Esophagus muscularis mucosa (tissue), 3 donors: ENCODE measurements at regions not wholly inside any gene's neighbourhood (a gene's known extent, or its start where the extent isn't known, plus 50 kb on each side); places are given as distances from the start of the nearest gene placed in this dataset.

ENCODE experiments used
- POLR2A ChIP-seq: fragments of 450-650 bp; IDR thresholded peaks from one replicate; pipeline ENCODE4 v1.6.1; 2017; ENCODE audit warnings: antibody characterized with exemption, moderate library complexity, mild to moderate bottlenecking, low read depth
- POLR2AphosphoS5 ChIP-seq, 2 donors: sonication (generic); formaldehyde crosslinking; IDR thresholded peaks; one replicate each; pipeline ENCODE4 v1.6.1; 2017; ENCODE audit warnings: antibody characterized with exemption in 2 of 2
- TF ChIP-seq, protein P1 (sequence below), 3 experiments: fragments of 200-600 bp in 2 of 3; fragments of 450-650 bp in 1 of 3; sonication (generic) in 2 of 3; IDR thresholded peaks; one replicate each; pipeline ENCODE4 v1.5.1; 2017 to 2019; ENCODE audit warnings: antibody characterized with exemption in 3 of 3, mild to moderate bottlenecking in 2 of 3, moderate library complexity in 1 of 3

DNA sequence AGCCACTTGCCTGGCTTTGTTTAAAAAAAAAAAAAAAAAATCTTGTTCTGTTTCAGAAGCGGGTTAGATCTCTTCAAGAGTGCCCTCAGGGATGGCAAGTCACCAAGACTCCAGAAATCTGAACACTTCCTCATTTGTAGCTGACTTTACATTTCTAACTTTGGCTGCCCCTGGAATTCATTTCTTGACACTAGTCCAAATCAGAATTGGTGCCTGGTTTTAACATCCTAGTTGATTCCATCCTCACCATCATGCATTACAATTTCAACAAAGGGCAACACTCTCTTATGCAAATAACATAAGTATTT is 295.5 kb downstream of the RMST start:
- TF ChIP-seq POLR2A (no peak), POLR2AphosphoS5 (IDR thresholded peaks at IDR 0.05) (no peak)
- TF ChIP-seq, protein P1, sequence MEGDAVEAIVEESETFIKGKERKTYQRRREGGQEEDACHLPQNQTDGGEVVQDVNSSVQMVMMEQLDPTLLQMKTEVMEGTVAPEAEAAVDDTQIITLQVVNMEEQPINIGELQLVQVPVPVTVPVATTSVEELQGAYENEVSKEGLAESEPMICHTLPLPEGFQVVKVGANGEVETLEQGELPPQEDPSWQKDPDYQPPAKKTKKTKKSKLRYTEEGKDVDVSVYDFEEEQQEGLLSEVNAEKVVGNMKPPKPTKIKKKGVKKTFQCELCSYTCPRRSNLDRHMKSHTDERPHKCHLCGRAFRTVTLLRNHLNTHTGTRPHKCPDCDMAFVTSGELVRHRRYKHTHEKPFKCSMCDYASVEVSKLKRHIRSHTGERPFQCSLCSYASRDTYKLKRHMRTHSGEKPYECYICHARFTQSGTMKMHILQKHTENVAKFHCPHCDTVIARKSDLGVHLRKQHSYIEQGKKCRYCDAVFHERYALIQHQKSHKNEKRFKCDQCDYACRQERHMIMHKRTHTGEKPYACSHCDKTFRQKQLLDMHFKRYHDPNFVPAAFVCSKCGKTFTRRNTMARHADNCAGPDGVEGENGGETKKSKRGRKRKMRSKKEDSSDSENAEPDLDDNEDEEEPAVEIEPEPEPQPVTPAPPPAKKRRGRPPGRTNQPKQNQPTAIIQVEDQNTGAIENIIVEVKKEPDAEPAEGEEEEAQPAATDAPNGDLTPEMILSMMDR (IDR thresholded peaks at IDR 0.05): no peak
